ENCODE measurements at regions not wholly inside any gene's neighbourhood (a gene's known extent, or its start where the extent isn't known, plus 50 kb on each side); places are given as distances from the start of the nearest gene placed in this dataset.

GRCh38 chr3:34275811-34276210 is 477.4 kb downstream of the PDCD6IP start:
- Histone ChIP-seq H3K27ac (ENCODE audit: insufficient read depth, low read depth, low read length) (no peak overlapping the region), H3K4me1 (ENCODE audit: control insufficient read depth, extremely low read depth, insufficient read depth, low read length) (no peaks in the 10 kb centered on the region), H3K27me3 (ENCODE audit: control insufficient read depth in 2 of 2, insufficient read depth in 2 of 2, low read length in 2 of 2) (no peaks in the 10 kb centered on the region), H3K9me3 (replicated peaks; ENCODE audit: control insufficient read depth, insufficient read depth, low read length) (no peaks in the 10 kb centered on the region), H3K4me2 (ENCODE audit: insufficient read depth, low read length) (no peak overlapping the region), H3K9ac (replicated peaks; ENCODE audit: extremely low read depth, insufficient read depth, low read length) (no peak overlapping the region), H4K20me1 (replicated peaks; ENCODE audit: control insufficient read depth, extremely low read depth, insufficient read depth, low read length) (no peaks in the 10 kb centered on the region), H3K9me1 (replicated peaks; ENCODE audit: control insufficient read depth, extremely low read depth, insufficient read depth, low read length) (no peaks in the 10 kb centered on the region), H3K36me3 (ENCODE audit: control insufficient read depth in 2 of 2, extremely low read depth in 1 of 2, insufficient read depth in 2 of 2, low read length in 2 of 2) (no peaks in the 10 kb centered on the region), H3K4me3 (replicated peaks in 1 of 3; ENCODE audit: insufficient read depth in 1 of 3, low read depth in 1 of 3, low read length in 3 of 3) (no peak overlapping the region), H3K79me2 (ENCODE audit: control insufficient read depth, insufficient read depth, low read length) (no peaks in the 10 kb centered on the region), H2AFZ (ENCODE audit: low read depth, low read length) (no peak overlapping the region)
- no peak for DNase-seq (ENCODE audit: low read depth, low spot score)
- intact Hi-C loops (cut with micrococcal nuclease) (loop anchor here (5.0 kb wide), 1 partner anchor 169 kb away; no protein-coding TSS in a partner anchor), dilution Hi-C loops (cut with MboI; ENCODE audit: extremely low pct_ligation_motif_present, low sequenced_read_pairs) (no loop called here)
- CTCF ChIA-PET: interaction anchor here (1.5 kb wide), 1 partner anchor 16 kb away, joined by 6 read pairs; no protein-coding TSS in a partner anchor
- no peak for FAIRE-seq
- BruUV-seq (replicated peaks): no TSS peak
- POLR2A ChIA-PET: no interaction called here
- TF ChIP-seq MAX (IDR thresholded peaks at IDR 0.05; ENCODE audit: insufficient read depth, insufficient read length) (no peak), POLR2AphosphoS5 (IDR thresholded peaks at IDR 0.05; ENCODE audit: insufficient read depth, low read depth, low read length) (no peak), JUN (IDR thresholded peaks at IDR 0.05; ENCODE audit: borderline replicate concordance, insufficient read depth, insufficient read length, low read depth) (no peak), CTCF (IDR thresholded peaks at IDR 0.05; ENCODE audit: extremely low read depth in 1 of 2, insufficient read depth in 1 of 2, low read depth in 1 of 2, low read length in 2 of 2) (no peak), POLR2A (IDR thresholded peaks at IDR 0.05; ENCODE audit: low read depth, low read length) (no peak), GATA2 (IDR thresholded peaks at IDR 0.05; ENCODE audit: insufficient read depth, insufficient read length, low read depth, low read length) (no peak), FOS (IDR thresholded peaks at IDR 0.05; ENCODE audit: borderline replicate concordance, insufficient read depth, low read length) (no peak), EZH2 (IDR thresholded peaks at IDR 0.05; ENCODE audit: borderline replicate concordance, low read depth, low read length, severe bottlenecking) (no peak), MYC (IDR thresholded peaks at IDR 0.05; ENCODE audit: low read depth, low read length) (no peak)

Measured in endothelial cell of umbilical vein (primary cell).